Epithelial cell of proximal tubule (primary cell): ENCODE measurements at regions not wholly inside any gene's neighbourhood (a gene's known extent, or its start where the extent isn't known, plus 50 kb on each side); places are given as distances from the start of the nearest gene placed in this dataset.

ENCODE experiments used
- DNase-seq: peaks from one replicate; pipeline ENCODE4 v3.0.0-alpha.2; 2011; ENCODE audit warnings: low read depth
- H3K4me3 ChIP-seq: 2 replicates; pipeline ENCODE4 v1.5.1; 2011; ENCODE audit warnings: low read depth, mild to moderate bottlenecking, low read length
- CTCF ChIP-seq: conservative IDR thresholded peaks from 2 replicates; pipeline ENCODE4 v1.5.1; 2012; ENCODE audit warnings: low read depth, mild to moderate bottlenecking, low read length

GRCh38 chr1:60558236-60558635 lies 484.7 kb upstream of the C1orf87 start:
- DNase-seq, result no peak
- H3K4me3 ChIP-seq, result no peak overlapping the region

GRCh38 chr1:60553730-60554129 lies 480.2 kb upstream of the C1orf87 start:
- TF ChIP-seq CTCF, result no peak
- no peak for DNase-seq
- H3K4me3 ChIP-seq, result no peak overlapping the region

More at GRCh38 chr1:60558236-60558635, 484.7 kb upstream of the C1orf87 start:
- TF ChIP-seq CTCF, result no peak

- no peak overlapping the region for H3K4me3 ChIP-seq
- no peak for TF ChIP-seq CTCF
- no peak for DNase-seq
These were observed 474.3 kb upstream of the C1orf87 start for GRCh38 chr1:60547821-60548220.

GRCh38 chr1:60541831-60542532 lies 468.4 kb upstream of the C1orf87 start:
- TF ChIP-seq CTCF, result no peak
- no peak for DNase-seq
- no peak overlapping the region for H3K4me3 ChIP-seq

GRCh38 chr1:60540141-60540540 lies 466.6 kb upstream of the C1orf87 start:
- no peak overlapping the region for H3K4me3 ChIP-seq
- TF ChIP-seq CTCF, result no peak
- no peak for DNase-seq

GRCh38 chr1:60535713-60536112 lies 462.1 kb upstream of the C1orf87 start:
- TF ChIP-seq CTCF, result no peak
- DNase-seq, result no peak
- H3K4me3 ChIP-seq, result no peak overlapping the region

GRCh38 chr1:60527567-60527966 lies 454.0 kb upstream of the C1orf87 start:
- DNase-seq, result no peak
- H3K4me3 ChIP-seq, result no peak overlapping the region
- no peak for TF ChIP-seq CTCF
